ENCODE measurements at regions not wholly inside any gene's neighbourhood (a gene's known extent, or its start where the extent isn't known, plus 50 kb on each side); places are given as distances from the start of the nearest gene placed in this dataset.

DNA sequence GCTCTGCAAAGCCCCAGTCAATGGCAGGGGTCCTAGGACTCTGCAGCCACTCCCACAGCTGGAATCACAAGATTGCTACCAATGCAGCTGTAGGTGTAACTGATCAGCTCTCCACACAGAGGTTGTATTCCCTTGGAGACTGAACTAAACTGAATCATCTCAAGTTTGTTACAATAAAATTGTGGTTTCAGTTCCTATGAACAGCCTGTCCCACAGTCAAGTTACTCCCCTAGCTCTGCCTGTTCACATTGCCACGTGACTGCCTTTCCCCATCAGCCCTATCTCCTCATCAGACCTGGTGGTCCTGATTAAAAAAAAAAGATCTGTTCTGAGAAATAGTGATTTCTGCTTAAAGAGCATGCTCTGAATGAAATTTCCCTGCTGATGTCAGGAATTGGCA lies 287.9 kb upstream of the NBEA start:
- Histone ChIP-seq H3K79me1 (ENCODE audit: insufficient read depth, low read depth, low read length, poor library complexity, severe bottlenecking) (no peaks in the 10 kb centered on the region), H3K18ac (ENCODE audit: insufficient read length, low read depth, low read length) (no peak overlapping the region), H3K27ac (ENCODE audit: insufficient read length, low read depth, low read length) (no peak overlapping the region), H3K4me2 (ENCODE audit: insufficient read depth, insufficient read length, low read length) (no peak overlapping the region), H4K8ac (replicated peaks; ENCODE audit: insufficient read length, low read depth, low read length) (no peak overlapping the region), H2AK5ac (ENCODE audit: insufficient read length, low read length) (no peak overlapping the region), H2BK5ac (ENCODE audit: insufficient read length, low read length) (no peak overlapping the region), H3K27me3 (ENCODE audit: insufficient read depth, low read length) (no peaks in the 10 kb centered on the region), H4K5ac (ENCODE audit: insufficient read length, low read depth, low read length) (no peak overlapping the region), H2BK20ac (ENCODE audit: low read depth, low read length, poor library complexity, severe bottlenecking) (no peak overlapping the region), H3K23me2 (ENCODE audit: insufficient read length, low read depth, low read length, poor library complexity, severe bottlenecking) (no peaks in the 10 kb centered on the region), H3K79me2 (ENCODE audit: insufficient read depth, low read length) (no peaks in the 10 kb centered on the region), H4K20me1 (ENCODE audit: control insufficient read depth, insufficient read depth, insufficient read length) (no peaks in the 10 kb centered on the region), H3K56ac (ENCODE audit: insufficient read length, low read depth, low read length) (no peak overlapping the region), H3K9me3 (ENCODE audit: control insufficient read depth, low read depth, low read length) (no peaks in the 10 kb centered on the region), H2BK120ac (ENCODE audit: low read depth, low read length, poor library complexity, severe bottlenecking) (no peak overlapping the region), H3K23ac (ENCODE audit: insufficient read length, low read depth, low read length) (no peak overlapping the region), H4K91ac (ENCODE audit: insufficient read length, low read depth, low read length) (no peak overlapping the region), H3K14ac (ENCODE audit: insufficient read depth, low read length) (no peak overlapping the region), H2BK15ac (ENCODE audit: low read depth, low read length) (no peak overlapping the region), H2AFZ (ENCODE audit: low read length) (no peak overlapping the region), H2BK12ac (ENCODE audit: insufficient read length, low read depth, low read length) (no peak overlapping the region), H3T11ph (ENCODE audit: low read length) (no peak overlapping the region), H3K4me1 (ENCODE audit: insufficient read depth, low read length) (no peaks in the 10 kb centered on the region), H3K4ac (ENCODE audit: low read depth, low read length) (no peak overlapping the region), H3K9ac (ENCODE audit: extremely low read depth, insufficient read length, low read length) (no peak overlapping the region)
- Mint-ChIP-seq H3K27me3 (ENCODE audit: low read depth) (no peaks in the 10 kb centered on the region), H3K9me3 (peaks cover 20 to 27% of the 10 kb centered on the region in 2 experiments), H3K4me3 (no peak overlapping the region), H3K27ac (no peak overlapping the region), H3K4me1 (no peaks in the 10 kb centered on the region), H3K36me3 (ENCODE audit: insufficient read depth in 1 of 3, low read depth in 3 of 3) (peaks cover 6 to 24% (median 14%) of the 10 kb centered on the region in 3 experiments; a peak in 6 of 7 replicates)
- no peak for DNase-seq
- no CpG with 5 or more reads among the region's 1 CpG for WGBS (ENCODE audit: extremely low coverage, insufficient read length, low lambda C conversion rate)
- TF ChIP-seq, protein P1, sequence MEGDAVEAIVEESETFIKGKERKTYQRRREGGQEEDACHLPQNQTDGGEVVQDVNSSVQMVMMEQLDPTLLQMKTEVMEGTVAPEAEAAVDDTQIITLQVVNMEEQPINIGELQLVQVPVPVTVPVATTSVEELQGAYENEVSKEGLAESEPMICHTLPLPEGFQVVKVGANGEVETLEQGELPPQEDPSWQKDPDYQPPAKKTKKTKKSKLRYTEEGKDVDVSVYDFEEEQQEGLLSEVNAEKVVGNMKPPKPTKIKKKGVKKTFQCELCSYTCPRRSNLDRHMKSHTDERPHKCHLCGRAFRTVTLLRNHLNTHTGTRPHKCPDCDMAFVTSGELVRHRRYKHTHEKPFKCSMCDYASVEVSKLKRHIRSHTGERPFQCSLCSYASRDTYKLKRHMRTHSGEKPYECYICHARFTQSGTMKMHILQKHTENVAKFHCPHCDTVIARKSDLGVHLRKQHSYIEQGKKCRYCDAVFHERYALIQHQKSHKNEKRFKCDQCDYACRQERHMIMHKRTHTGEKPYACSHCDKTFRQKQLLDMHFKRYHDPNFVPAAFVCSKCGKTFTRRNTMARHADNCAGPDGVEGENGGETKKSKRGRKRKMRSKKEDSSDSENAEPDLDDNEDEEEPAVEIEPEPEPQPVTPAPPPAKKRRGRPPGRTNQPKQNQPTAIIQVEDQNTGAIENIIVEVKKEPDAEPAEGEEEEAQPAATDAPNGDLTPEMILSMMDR (conservative IDR thresholded peaks at IDR 0.05): no peak

Data from H9 (cell line).